Colonic mucosa (tissue), 4 donors: ENCODE measurements at regions not wholly inside any gene's neighbourhood (a gene's known extent, or its start where the extent isn't known, plus 50 kb on each side); places are given as distances from the start of the nearest gene placed in this dataset.

Experiments
- DNase-seq: peaks from one replicate; pipeline ENCODE4 v3.0.0-alpha.2; 2020
- H3K27ac ChIP-seq: fragments of 200-600 bp; one replicate; pipeline ENCODE4 v1.8.0; 2021
- H3K27me3 ChIP-seq: fragments of 200-600 bp; one replicate; pipeline ENCODE4 v1.8.0; 2021
- H3K36me3 ChIP-seq: fragments of 200-600 bp; one replicate; pipeline ENCODE4 v1.8.0; 2021
- H3K4me1 ChIP-seq: fragments of 200-600 bp; one replicate; pipeline ENCODE4 v1.8.0; 2021; ENCODE audit warnings: mild to moderate bottlenecking
- H3K4me3 ChIP-seq: fragments of 200-600 bp; one replicate; pipeline ENCODE4 v1.8.0; 2021
- H3K9ac ChIP-seq, 2 donors: one replicate each; pipeline ENCODE4 v1.7.0; 2013; ENCODE audit warnings: control low read depth in 2 of 2, low read depth in 2 of 2, low read length in 2 of 2
- H3K9me3 ChIP-seq: fragments of 200-600 bp; one replicate; pipeline ENCODE4 v1.8.0; 2021
- CTCF ChIP-seq: fragments of 200-600 bp; IDR thresholded peaks from one replicate; pipeline ENCODE4 v1.8.0; 2022; ENCODE audit warnings: antibody characterized with exemption, mild to moderate bottlenecking
- intact Hi-C: fragments of 100-400 bp; cut with DNase I; formaldehyde crosslinking; loops from one replicate; pipeline ENCODE4 v1.14.1; 2022
- donor health status: healthy.
- donor health status: DM: no; HTN: no; CAD: no.
- donor health status: DM: no; HTN: no; CAD: no.

GRCh38 chr2:47310801-47311560 lies 58.1 kb upstream of the EPCAM start:
- no peaks in the 10 kb centered on the region for H3K36me3 ChIP-seq
- intact Hi-C loops, result no loop called here
- H3K4me3 ChIP-seq, result no peak overlapping the region
- peak overlapping the region in 1 of 2 donors; percentile 60 for H3K9ac ChIP-seq
- H3K27me3 ChIP-seq, result no peaks in the 10 kb centered on the region
- peak overlapping the region; percentile 74 for H3K27ac ChIP-seq
- H3K4me1 ChIP-seq, result peaks cover 6% of the 10 kb centered on the region
- no peaks in the 10 kb centered on the region for H3K9me3 ChIP-seq
- TF ChIP-seq CTCF, result no peak
- peak; percentile 65 for DNase-seq

GRCh38 chr2:47309952-47310800 lies 58.9 kb upstream of the EPCAM start:
- TF ChIP-seq CTCF, result no peak
- Histone ChIP-seq H3K36me3 (no peaks in the 10 kb centered on the region), H3K27ac (peak overlapping the region; percentile 74), H3K27me3 (no peaks in the 10 kb centered on the region), H3K4me1 (peaks cover 6% of the 10 kb centered on the region), H3K9me3 (no peaks in the 10 kb centered on the region), H3K9ac (peak overlapping the region; percentile 26 to 60), H3K4me3 (no peak overlapping the region)
- intact Hi-C loops, result no loop called here
- DNase-seq, result peak; percentile 77

GRCh38 chr2:47309472-47309951 lies 59.6 kb upstream of the EPCAM start:
- Histone ChIP-seq H3K4me3 (no peak overlapping the region), H3K27me3 (no peaks in the 10 kb centered on the region), H3K4me1 (peaks cover 6% of the 10 kb centered on the region), H3K27ac (peak overlapping the region; percentile 74), H3K36me3 (no peaks in the 10 kb centered on the region), H3K9me3 (no peaks in the 10 kb centered on the region), H3K9ac (peak overlapping the region; percentile 26 to 60)
- no peak for DNase-seq
- no peak for TF ChIP-seq CTCF
- intact Hi-C loops, result no loop called here

GRCh38 chr2:47307066-47307465 lies 62.0 kb upstream of the EPCAM start:
- Histone ChIP-seq H3K27ac (no peak overlapping the region), H3K9me3 (no peaks in the 10 kb centered on the region), H3K4me1 (peaks cover 6% of the 10 kb centered on the region), H3K36me3 (no peaks in the 10 kb centered on the region), H3K27me3 (no peaks in the 10 kb centered on the region), H3K4me3 (no peak overlapping the region), H3K9ac (no peak overlapping the region)
- no peak for TF ChIP-seq CTCF
- intact Hi-C loops, result no loop called here
- DNase-seq, result no peak

GRCh38 chr2:47304654-47305053 lies 64.5 kb upstream of the EPCAM start:
- no peak overlapping the region for H3K27ac ChIP-seq
- no peaks in the 10 kb centered on the region for H3K27me3 ChIP-seq
- intact Hi-C loops, result no loop called here
- TF ChIP-seq CTCF, result no peak
- DNase-seq, result no peak
- H3K36me3 ChIP-seq, result no peaks in the 10 kb centered on the region
- H3K4me1 ChIP-seq, result no peaks in the 10 kb centered on the region
- H3K4me3 ChIP-seq, result no peak overlapping the region
- H3K9me3 ChIP-seq, result no peaks in the 10 kb centered on the region
- H3K9ac ChIP-seq, result no peak overlapping the region
